ENCODE measurements at regions not wholly inside any gene's neighbourhood (a gene's known extent, or its start where the extent isn't known, plus 50 kb on each side); places are given as distances from the start of the nearest gene placed in this dataset.

- no peak overlapping the region for H3K4me3 ChIP-seq (replicated peaks; ENCODE audit: low read depth, low read length)
- DNase-seq (ENCODE audit: low read depth), result no peak
- TF ChIP-seq CTCF (IDR thresholded peaks at IDR 0.05; ENCODE audit: low read length, missing control alignments), result no peak
Measured at GRCh38 chr3:150132101-150132749, 161.5 kb upstream of the PFN2 start.

DNA sequence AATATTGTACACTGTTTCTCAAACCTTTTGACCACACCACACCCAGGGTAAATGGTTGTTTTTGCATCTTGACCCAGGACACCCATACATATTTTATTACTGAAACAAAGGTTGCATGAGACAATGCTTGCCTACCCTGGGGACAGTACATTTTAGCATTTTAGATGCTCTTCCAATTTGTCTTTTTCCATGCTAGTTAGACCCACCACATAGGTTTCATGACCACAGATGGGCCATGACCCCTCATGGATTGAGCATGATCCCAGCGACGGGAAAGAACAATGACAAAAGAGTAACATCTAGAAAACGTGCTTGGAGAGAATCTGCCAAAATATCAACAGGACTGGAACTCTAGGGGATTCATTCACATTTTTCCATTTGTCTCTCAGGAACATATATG is 161.0 kb upstream of the PFN2 start:
- TF ChIP-seq CTCF (IDR thresholded peaks at IDR 0.05; ENCODE audit: low read length, missing control alignments), result no peak
- H3K4me3 ChIP-seq (replicated peaks; ENCODE audit: low read depth, low read length), result no peak overlapping the region
- DNase-seq (ENCODE audit: low read depth), result no peak

GRCh38 chr3:150130404-150131100 is 159.9 kb upstream of the PFN2 start:
- TF ChIP-seq CTCF (IDR thresholded peaks at IDR 0.05; ENCODE audit: low read length, missing control alignments), result no peak
- no peak overlapping the region for H3K4me3 ChIP-seq (replicated peaks; ENCODE audit: low read depth, low read length)
- DNase-seq (ENCODE audit: low read depth), result no peak

- peak; percentile 22 for DNase-seq (ENCODE audit: low read depth)
- TF ChIP-seq CTCF (IDR thresholded peaks at IDR 0.05; ENCODE audit: low read length, missing control alignments), result no peak
- H3K4me3 ChIP-seq (replicated peaks; ENCODE audit: low read depth, low read length), result no peak overlapping the region
Measured at GRCh38 chr3:150129166-150129565, 158.5 kb upstream of the PFN2 start.

- H3K4me3 ChIP-seq (replicated peaks; ENCODE audit: low read depth, low read length), result no peak overlapping the region
- no peak for TF ChIP-seq CTCF (IDR thresholded peaks at IDR 0.05; ENCODE audit: low read length, missing control alignments)
- DNase-seq (ENCODE audit: low read depth), result no peak
Measured at GRCh38 chr3:150128126-150128525, 157.4 kb upstream of the PFN2 start.

GRCh38 chr3:150127011-150127490 is 156.4 kb upstream of the PFN2 start:
- no peak overlapping the region for H3K4me3 ChIP-seq (replicated peaks; ENCODE audit: low read depth, low read length)
- TF ChIP-seq CTCF (IDR thresholded peaks at IDR 0.05; ENCODE audit: low read length, missing control alignments), result no peak
- DNase-seq (ENCODE audit: low read depth), result no peak

All from fibroblast of pulmonary artery (primary cell).